Stomach (tissue), 4 donors: ENCODE measurements at regions not wholly inside any gene's neighbourhood (a gene's known extent, or its start where the extent isn't known, plus 50 kb on each side); places are given as distances from the start of the nearest gene placed in this dataset.

Experiments
- POLR2A ChIP-seq, 4 donors: fragments of 450-650 bp; IDR thresholded peaks; one replicate each; pipeline ENCODE4 v1.6.1; 2016; ENCODE audit warnings: antibody characterized with exemption in 4 of 4, control low read depth in 2 of 4, mild to moderate bottlenecking in 1 of 4, moderate library complexity in 1 of 4
- TF ChIP-seq, protein P1 (sequence below), 7 experiments: fragments of 450-650 bp in 4 of 7; fragments of 200-600 bp in 3 of 7; sonication (generic) in 3 of 7; IDR thresholded peaks; one replicate each; pipeline ENCODE4 v1.5.1; 2016 to 2019; ENCODE audit warnings: antibody characterized with exemption in 7 of 7, control low read depth in 2 of 7, mild to moderate bottlenecking in 1 of 7

DNA sequence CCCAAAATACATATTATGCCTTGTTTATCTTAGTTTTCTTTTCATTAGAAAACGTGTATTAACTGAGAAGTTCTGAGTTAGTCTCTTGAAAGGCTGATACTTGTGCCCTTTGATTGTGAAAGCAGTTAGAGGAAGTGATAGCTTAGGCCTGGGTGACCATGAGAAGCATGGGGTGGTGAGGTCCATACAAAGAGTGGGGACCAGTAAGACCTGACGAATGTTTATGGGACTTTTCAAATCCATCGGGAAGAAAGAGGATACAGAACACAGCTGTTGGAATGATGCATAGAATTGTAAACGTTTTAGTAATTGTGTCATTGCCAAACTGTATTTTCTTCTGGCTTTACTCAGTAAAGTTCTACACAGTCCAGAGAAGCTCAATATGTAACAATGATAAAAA, 259.8 kb downstream of the LMO4 start:
- TF ChIP-seq, protein P1, sequence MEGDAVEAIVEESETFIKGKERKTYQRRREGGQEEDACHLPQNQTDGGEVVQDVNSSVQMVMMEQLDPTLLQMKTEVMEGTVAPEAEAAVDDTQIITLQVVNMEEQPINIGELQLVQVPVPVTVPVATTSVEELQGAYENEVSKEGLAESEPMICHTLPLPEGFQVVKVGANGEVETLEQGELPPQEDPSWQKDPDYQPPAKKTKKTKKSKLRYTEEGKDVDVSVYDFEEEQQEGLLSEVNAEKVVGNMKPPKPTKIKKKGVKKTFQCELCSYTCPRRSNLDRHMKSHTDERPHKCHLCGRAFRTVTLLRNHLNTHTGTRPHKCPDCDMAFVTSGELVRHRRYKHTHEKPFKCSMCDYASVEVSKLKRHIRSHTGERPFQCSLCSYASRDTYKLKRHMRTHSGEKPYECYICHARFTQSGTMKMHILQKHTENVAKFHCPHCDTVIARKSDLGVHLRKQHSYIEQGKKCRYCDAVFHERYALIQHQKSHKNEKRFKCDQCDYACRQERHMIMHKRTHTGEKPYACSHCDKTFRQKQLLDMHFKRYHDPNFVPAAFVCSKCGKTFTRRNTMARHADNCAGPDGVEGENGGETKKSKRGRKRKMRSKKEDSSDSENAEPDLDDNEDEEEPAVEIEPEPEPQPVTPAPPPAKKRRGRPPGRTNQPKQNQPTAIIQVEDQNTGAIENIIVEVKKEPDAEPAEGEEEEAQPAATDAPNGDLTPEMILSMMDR (IDR thresholded peaks at IDR 0.05) = no peak
- no peak for TF ChIP-seq POLR2A (IDR thresholded peaks at IDR 0.05)
